Uterus (tissue), 2 donors: ENCODE measurements at regions not wholly inside any gene's neighbourhood (a gene's known extent, or its start where the extent isn't known, plus 50 kb on each side); places are given as distances from the start of the nearest gene placed in this dataset.

Source experiments
- CTCF ChIP-seq, 4 experiments: fragments of 200-600 bp in 2 of 4; fragments of 450-650 bp in 2 of 4; sonication (generic) in 2 of 4; IDR thresholded peaks; one replicate each; pipeline ENCODE4 v1.5.1; 2016 to 2019; ENCODE audit warnings: antibody characterized with exemption in 4 of 4, mild to moderate bottlenecking in 2 of 4, moderate library complexity in 1 of 4
- POLR2A ChIP-seq, 2 donors: fragments of 450-650 bp; IDR thresholded peaks; one replicate each; pipeline ENCODE4 v1.6.1; 2016; ENCODE audit warnings: antibody characterized with exemption in 2 of 2, mild to moderate bottlenecking in 1 of 2, moderate library complexity in 1 of 2

DNA sequence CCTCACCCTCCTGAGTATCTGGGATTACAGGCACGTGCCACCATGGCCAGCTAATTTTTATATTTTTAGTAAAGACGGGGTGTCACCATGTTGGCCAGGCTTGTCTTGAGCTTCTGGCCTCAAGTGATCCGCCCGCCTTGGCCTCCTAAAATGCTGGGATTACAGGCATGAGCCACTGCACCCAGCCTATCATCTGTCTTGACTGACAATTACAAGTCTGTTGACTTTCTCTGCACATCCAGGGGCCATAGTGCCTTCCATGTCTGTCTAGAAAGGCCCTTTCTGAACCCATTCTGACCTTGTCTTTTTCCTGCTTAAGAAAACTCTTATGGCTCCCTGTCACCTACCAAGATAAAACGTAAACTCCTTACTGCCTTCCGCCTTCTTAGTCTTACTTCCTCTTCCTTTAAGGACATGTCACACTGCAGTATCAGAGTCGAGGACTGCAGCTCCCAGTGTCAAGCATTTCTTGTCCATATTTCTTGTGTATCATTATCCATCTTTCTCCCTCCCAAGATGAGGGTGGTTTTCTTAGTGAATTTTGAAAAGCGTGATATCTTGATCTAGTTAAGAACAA is 49.9 kb upstream of the SHB start:
- TF ChIP-seq CTCF (IDR thresholded peaks at IDR 0.05) (no peak), POLR2A (IDR thresholded peaks at IDR 0.05) (no peak)
